Vagina (tissue), 2 donors: ENCODE measurements at regions not wholly inside any gene's neighbourhood (a gene's known extent, or its start where the extent isn't known, plus 50 kb on each side); places are given as distances from the start of the nearest gene placed in this dataset.

Experiments
- DNase-seq, 2 donors: peaks; one replicate each; pipeline ENCODE4 v3.0.0-alpha.2; 2017; ENCODE audit errors: extremely low spot score in 2 of 2
- H3K27ac ChIP-seq: fragments of 200-600 bp; sonication (generic); one replicate; pipeline ENCODE4 v1.5.1; 2019
- H3K27me3 ChIP-seq: fragments of 200-600 bp; sonication (generic); one replicate; pipeline ENCODE4 v1.5.1; 2019
- H3K36me3 ChIP-seq, 2 donors: fragments of 200-600 bp; sonication (generic); one replicate each; pipeline ENCODE4 v1.5.1; 2017 to 2019
- H3K4me1 ChIP-seq: fragments of 200-600 bp; sonication (generic); one replicate; pipeline ENCODE4 v1.5.1; 2019
- H3K4me3 ChIP-seq, 2 donors: fragments of 200-600 bp; sonication (generic); 1 replicate in 1 of 2; 2 replicates in 1 of 2; pipeline ENCODE4 v1.5.1; 2016 to 2019
- H3K9me3 ChIP-seq: fragments of 200-600 bp; sonication (generic); one replicate; pipeline ENCODE4 v1.5.1; 2019
- CTCF ChIP-seq, 3 experiments: fragments of 450-650 bp in 2 of 3; fragments of 200-600 bp in 1 of 3; sonication (generic) in 1 of 3; IDR thresholded peaks; one replicate each; pipeline ENCODE4 v1.5.1; 2017 to 2019; ENCODE audit warnings: antibody characterized with exemption in 3 of 3, mild to moderate bottlenecking in 2 of 3, moderate library complexity in 2 of 3
- POLR2A ChIP-seq, 2 donors: fragments of 450-650 bp; IDR thresholded peaks; one replicate each; pipeline ENCODE4 v1.6.1; 2017; ENCODE audit warnings: antibody characterized with exemption in 2 of 2, mild to moderate bottlenecking in 2 of 2, moderate library complexity in 2 of 2
- POLR2AphosphoS5 ChIP-seq, 2 donors: sonication (generic); formaldehyde crosslinking; IDR thresholded peaks; one replicate each; pipeline ENCODE4 v1.9.0; 2017; ENCODE audit warnings: antibody characterized with exemption in 2 of 2, mild to moderate bottlenecking in 2 of 2, low read depth in 1 of 2; ENCODE audit not compliant: insufficient read depth in 1 of 2
- intact Hi-C: fragments of 100-400 bp; cut with DNase I; formaldehyde crosslinking; loops from one replicate; pipeline ENCODE4 v1.15.1; 2023

- Histone ChIP-seq H3K9me3 (no peaks in the 10 kb centered on the region), H3K27me3 (no peaks in the 10 kb centered on the region), H3K27ac (no peak overlapping the region), H3K4me3 (no peak overlapping the region), H3K36me3 (no peaks in the 10 kb centered on the region), H3K4me1 (no peaks in the 10 kb centered on the region)
- intact Hi-C loops: no loop called here
- TF ChIP-seq POLR2AphosphoS5 (IDR thresholded peaks at IDR 0.05; ENCODE audit: insufficient read depth in 1 of 2, low read depth in 1 of 2): no peak
- no peak for TF ChIP-seq POLR2A (IDR thresholded peaks at IDR 0.05)
- no peak for TF ChIP-seq CTCF (IDR thresholded peaks at IDR 0.05)
- DNase-seq: no peak
These were observed 759.7 kb downstream of the NTRK3 start for GRCh38 chr15:87496795-87497194.

- intact Hi-C loops: no loop called here
These were observed 760.4 kb downstream of the NTRK3 start for GRCh38 chr15:87496109-87496508.

GRCh38 chr15:87493803-87494202 lies 762.7 kb downstream of the NTRK3 start:
- no peaks in the 10 kb centered on the region for H3K4me1 ChIP-seq
- intact Hi-C loops: no loop called here

More at GRCh38 chr15:87496109-87496508, 760.4 kb downstream of the NTRK3 start:
- H3K27me3 ChIP-seq: no peaks in the 10 kb centered on the region
- no peaks in the 10 kb centered on the region for H3K4me1 ChIP-seq
- no peaks in the 10 kb centered on the region for H3K9me3 ChIP-seq
- no peak for DNase-seq
- H3K27ac ChIP-seq: no peak overlapping the region
- H3K4me3 ChIP-seq: no peak overlapping the region
- H3K36me3 ChIP-seq: no peaks in the 10 kb centered on the region
- TF ChIP-seq POLR2A (IDR thresholded peaks at IDR 0.05): no peak
- no peak for TF ChIP-seq CTCF (IDR thresholded peaks at IDR 0.05)
- TF ChIP-seq POLR2AphosphoS5 (IDR thresholded peaks at IDR 0.05; ENCODE audit: insufficient read depth in 1 of 2, low read depth in 1 of 2): no peak

GRCh38 chr15:87492321-87492720 lies 764.2 kb downstream of the NTRK3 start:
- no peak overlapping the region for H3K4me3 ChIP-seq
- TF ChIP-seq POLR2AphosphoS5 (IDR thresholded peaks at IDR 0.05; ENCODE audit: insufficient read depth in 1 of 2, low read depth in 1 of 2) (no peak), POLR2A (IDR thresholded peaks at IDR 0.05) (no peak), CTCF (IDR thresholded peaks at IDR 0.05) (no peak)
- H3K9me3 ChIP-seq: no peaks in the 10 kb centered on the region
- DNase-seq: no peak
- H3K27ac ChIP-seq: no peak overlapping the region
- H3K36me3 ChIP-seq: no peaks in the 10 kb centered on the region
- H3K27me3 ChIP-seq: no peaks in the 10 kb centered on the region
- intact Hi-C loops: no loop called here
- no peaks in the 10 kb centered on the region for H3K4me1 ChIP-seq

More at GRCh38 chr15:87493803-87494202, 762.7 kb downstream of the NTRK3 start:
- Histone ChIP-seq H3K27me3 (no peaks in the 10 kb centered on the region), H3K36me3 (no peaks in the 10 kb centered on the region), H3K27ac (no peak overlapping the region), H3K4me3 (no peak overlapping the region), H3K9me3 (no peaks in the 10 kb centered on the region)
- TF ChIP-seq CTCF (IDR thresholded peaks at IDR 0.05) (no peak), POLR2AphosphoS5 (IDR thresholded peaks at IDR 0.05; ENCODE audit: insufficient read depth in 1 of 2, low read depth in 1 of 2) (no peak), POLR2A (IDR thresholded peaks at IDR 0.05) (no peak)
- no peak for DNase-seq

- intact Hi-C loops: no loop called here
- Histone ChIP-seq H3K4me1 (no peaks in the 10 kb centered on the region), H3K9me3 (no peaks in the 10 kb centered on the region), H3K27me3 (no peaks in the 10 kb centered on the region), H3K36me3 (no peaks in the 10 kb centered on the region), H3K27ac (no peak overlapping the region), H3K4me3 (no peak overlapping the region)
- TF ChIP-seq POLR2AphosphoS5 (IDR thresholded peaks at IDR 0.05; ENCODE audit: insufficient read depth in 1 of 2, low read depth in 1 of 2) (no peak), CTCF (IDR thresholded peaks at IDR 0.05) (no peak)
- DNase-seq: no peak
These were observed 765.9 kb downstream of the NTRK3 start for GRCh38 chr15:87490666-87491065.
